B cell (primary cell): ENCODE measurements at regions not wholly inside any gene's neighbourhood (a gene's known extent, or its start where the extent isn't known, plus 50 kb on each side); places are given as distances from the start of the nearest gene placed in this dataset.

Source experiments
- ATAC-seq: fragments of 200-7000 bp; cut with Tn5 transposase; one replicate; pipeline ENCODE4 v1.10.0; 2021; ENCODE audit warnings: low read depth, mild to moderate bottlenecking, moderate number of reproducible peaks, moderate library complexity
- CTCF ChIA-PET: fragments of 350-600 bp; sonication (Branson Sonifier 250); formaldehyde crosslinking; loops from one replicate; lab custom pipeline; 2021; ENCODE audit warnings: antibody characterized with exemption, inconsistent platforms; lab: Charles Lee
- POLR2A ChIA-PET: fragments of 350-600 bp; sonication (Branson Sonifier 250); formaldehyde crosslinking; loops from one replicate; lab custom pipeline; 2021; ENCODE audit warnings: antibody characterized with exemption; lab: Charles Lee
- DNase-seq: peaks from one replicate; pipeline ENCODE4 v3.0.0; 2013
- H2AFZ ChIP-seq: 2 replicates; pipeline ENCODE4 v1.6.1; 2012; ENCODE audit warnings: mild to moderate bottlenecking, low read depth, low read length; ENCODE audit not compliant: insufficient read depth, poor library complexity, severe bottlenecking
- H3K27ac ChIP-seq, 2 donors: 1 replicate in 1 of 2; 2 replicates in 1 of 2; pipeline ENCODE4 v1.5.1; 2012 to 2013; ENCODE audit warnings: low read length in 2 of 2, mild to moderate bottlenecking in 2 of 2, moderate library complexity in 1 of 2
- H3K27me3 ChIP-seq, 4 experiments: fragments of 200-600 bp in 1 of 4; sonication (generic) in 1 of 4; replicated peaks in 1 of 4; 1 replicate in 2 of 4; 2 replicates in 2 of 4; pipeline versions ENCODE4 v1.6.1 to v1.7.0; 2013 to 2016; ENCODE audit warnings: low read length in 3 of 4, mild to moderate bottlenecking in 2 of 4, mixed read lengths in 1 of 4, moderate library complexity in 1 of 4; ENCODE audit not compliant: insufficient read depth in 4 of 4, control insufficient read depth in 3 of 4; ENCODE audit errors: control extremely low read depth in 1 of 4
- H3K36me3 ChIP-seq, 2 experiments: replicated peaks in 1 of 2; 1 replicate in 1 of 2; 2 replicates in 1 of 2; pipeline versions ENCODE4 v1.6.1 to v1.7.1; 2013; ENCODE audit warnings: low read length in 1 of 2; ENCODE audit not compliant: insufficient read depth in 2 of 2, control insufficient read depth in 1 of 2; ENCODE audit errors: control extremely low read depth in 1 of 2, extremely low read depth in 1 of 2
- H3K4me1 ChIP-seq, 2 donors: fragments of 200-600 bp in 1 of 2; sonication (generic) in 1 of 2; 1 replicate in 1 of 2; 2 replicates in 1 of 2; pipeline versions ENCODE4 v1.5.1 to v1.6.1; 2013 to 2017; ENCODE audit warnings: low read length in 2 of 2; ENCODE audit not compliant: control insufficient read depth in 2 of 2, insufficient read depth in 2 of 2
- H3K4me2 ChIP-seq: replicated peaks from 2 replicates; pipeline ENCODE3; 2012; ENCODE audit warnings: mild to moderate bottlenecking, low read depth, low read length; ENCODE audit not compliant: poor library complexity, severe bottlenecking
- H3K4me3 ChIP-seq, 5 experiments: fragments of 200-600 bp in 1 of 5; sonication (generic) in 1 of 5; 1 replicate in 3 of 5; 2 replicates in 2 of 5; pipeline versions ENCODE4 v1.5.1 to v1.7.0; 2011 to 2016; ENCODE audit warnings: low read length in 4 of 5, mild to moderate bottlenecking in 4 of 5, low read depth in 2 of 5, control low read depth in 1 of 5, moderate library complexity in 1 of 5; ENCODE audit not compliant: insufficient read depth in 1 of 5; ENCODE audit errors: control extremely low read depth in 1 of 5, extremely low read depth in 1 of 5
- H3K79me2 ChIP-seq: fragments of 200-600 bp; sonication (generic); one replicate; pipeline ENCODE4 v1.6.0; 2016; ENCODE audit warnings: low read length; ENCODE audit not compliant: control insufficient read depth, insufficient read depth
- H3K9ac ChIP-seq: fragments of 200-600 bp; sonication (generic); 2 replicates; pipeline ENCODE4 v1.6.1; 2017; ENCODE audit warnings: mild to moderate bottlenecking, low read length, moderate library complexity
- H3K9me3 ChIP-seq, 3 donors: one replicate each; pipeline versions ENCODE4 v1.6.1 to v1.7.1; 2013; ENCODE audit warnings: low read length in 2 of 3; ENCODE audit not compliant: control insufficient read depth in 2 of 3, insufficient read depth in 1 of 3; ENCODE audit errors: control extremely low read depth in 1 of 3
- H4K20me1 ChIP-seq: 2 replicates; pipeline ENCODE4 v1.6.0; 2012; ENCODE audit warnings: mild to moderate bottlenecking, low read length; ENCODE audit not compliant: insufficient read depth, control insufficient read depth, poor library complexity, severe bottlenecking
- H3K27ac Mint-ChIP-seq: one replicate; pipeline ENCODE4 v1.8.0; 2021; ENCODE audit warnings: mixed read lengths
- H3K27me3 Mint-ChIP-seq: one replicate; pipeline ENCODE4 v1.8.0; 2021; ENCODE audit warnings: mixed read lengths
- H3K4me1 Mint-ChIP-seq: one replicate; pipeline ENCODE4 v1.8.0; 2021; ENCODE audit warnings: mixed read lengths
- H3K4me3 Mint-ChIP-seq: one replicate; pipeline ENCODE4 v1.8.0; 2021; ENCODE audit warnings: mixed read lengths
- H3K9me3 Mint-ChIP-seq: one replicate; pipeline ENCODE4 v1.8.0; 2022; ENCODE audit warnings: mixed read lengths; ENCODE audit not compliant: insufficient read depth
- EZH2 ChIP-seq: IDR thresholded peaks from 2 replicates; pipeline ENCODE4 v1.6.1; 2012; ENCODE audit warnings: borderline replicate concordance, low read depth, mild to moderate bottlenecking, moderate library complexity, low read length; ENCODE audit not compliant: insufficient read depth, poor library complexity, severe bottlenecking
- WGBS: methylation state at CpG from one replicate; pipeline ENCODE4 v1.1.5; 2013; ENCODE audit warnings: missing lambda C conversion rate; ENCODE audit not compliant: insufficient coverage; 5-methylcytosine and 5-hydroxymethylcytosine counted together
- intact Hi-C: fragments of 100-400 bp; cut with micrococcal nuclease; formaldehyde crosslinking; loops from one replicate; pipeline ENCODE4 v1.10.0; 2022
- TF ChIP-seq, protein P1 (sequence below): fragments of 200-600 bp; IDR thresholded peaks from one replicate; pipeline ENCODE4 v1.8.0; 2022; ENCODE audit warnings: antibody characterized with exemption, mild to moderate bottlenecking

DNA sequence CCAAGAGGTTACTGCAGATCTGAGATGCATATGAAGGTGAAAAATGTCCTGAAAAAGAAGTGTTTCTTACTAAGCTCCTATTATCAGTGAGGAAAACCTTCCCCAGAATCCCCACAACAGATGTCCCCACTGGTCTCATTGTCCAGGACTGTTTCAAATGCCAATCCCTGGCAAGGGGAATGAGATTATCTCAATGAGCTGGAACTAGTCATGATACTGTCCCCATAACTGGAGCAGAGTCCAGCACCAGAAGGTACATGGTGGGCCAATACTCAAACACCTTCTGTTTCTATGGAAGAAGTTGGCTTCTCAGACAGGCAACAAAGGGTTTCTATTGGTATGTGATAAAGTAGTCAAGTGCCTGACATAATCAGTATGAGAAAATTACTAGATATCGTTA is 221.1 kb upstream of the TLL1 start:
- H3K4me1 Mint-ChIP-seq = no peaks in the 10 kb centered on the region
- H3K27me3 Mint-ChIP-seq = no peaks in the 10 kb centered on the region
- Histone ChIP-seq H3K36me3 (no peaks in the 10 kb centered on the region), H3K9ac (no peak overlapping the region), H3K79me2 (no peaks in the 10 kb centered on the region), H3K27ac (no peak overlapping the region), H3K4me3 (no peak overlapping the region), H3K4me2 (no peak overlapping the region), H2AFZ (no peak overlapping the region), H3K9me3 (no peaks in the 10 kb centered on the region), H3K27me3 (no peaks in the 10 kb centered on the region), H3K4me1 (no peaks in the 10 kb centered on the region), H4K20me1 (no peaks in the 10 kb centered on the region)
- no peak overlapping the region for H3K4me3 Mint-ChIP-seq
- intact Hi-C loops = no loop called here
- H3K27ac Mint-ChIP-seq = no peak overlapping the region
- CTCF ChIA-PET = no interaction called here
- ATAC-seq (no peak), DNase-seq (no peak)
- POLR2A ChIA-PET = no interaction called here
- TF ChIP-seq, protein P1, sequence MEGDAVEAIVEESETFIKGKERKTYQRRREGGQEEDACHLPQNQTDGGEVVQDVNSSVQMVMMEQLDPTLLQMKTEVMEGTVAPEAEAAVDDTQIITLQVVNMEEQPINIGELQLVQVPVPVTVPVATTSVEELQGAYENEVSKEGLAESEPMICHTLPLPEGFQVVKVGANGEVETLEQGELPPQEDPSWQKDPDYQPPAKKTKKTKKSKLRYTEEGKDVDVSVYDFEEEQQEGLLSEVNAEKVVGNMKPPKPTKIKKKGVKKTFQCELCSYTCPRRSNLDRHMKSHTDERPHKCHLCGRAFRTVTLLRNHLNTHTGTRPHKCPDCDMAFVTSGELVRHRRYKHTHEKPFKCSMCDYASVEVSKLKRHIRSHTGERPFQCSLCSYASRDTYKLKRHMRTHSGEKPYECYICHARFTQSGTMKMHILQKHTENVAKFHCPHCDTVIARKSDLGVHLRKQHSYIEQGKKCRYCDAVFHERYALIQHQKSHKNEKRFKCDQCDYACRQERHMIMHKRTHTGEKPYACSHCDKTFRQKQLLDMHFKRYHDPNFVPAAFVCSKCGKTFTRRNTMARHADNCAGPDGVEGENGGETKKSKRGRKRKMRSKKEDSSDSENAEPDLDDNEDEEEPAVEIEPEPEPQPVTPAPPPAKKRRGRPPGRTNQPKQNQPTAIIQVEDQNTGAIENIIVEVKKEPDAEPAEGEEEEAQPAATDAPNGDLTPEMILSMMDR = no peak
- no peak for TF ChIP-seq EZH2
- no CpG with 5 or more reads among the region's 1 CpG for WGBS
- H3K9me3 Mint-ChIP-seq = peaks cover 5% of the 10 kb centered on the region

DNA sequence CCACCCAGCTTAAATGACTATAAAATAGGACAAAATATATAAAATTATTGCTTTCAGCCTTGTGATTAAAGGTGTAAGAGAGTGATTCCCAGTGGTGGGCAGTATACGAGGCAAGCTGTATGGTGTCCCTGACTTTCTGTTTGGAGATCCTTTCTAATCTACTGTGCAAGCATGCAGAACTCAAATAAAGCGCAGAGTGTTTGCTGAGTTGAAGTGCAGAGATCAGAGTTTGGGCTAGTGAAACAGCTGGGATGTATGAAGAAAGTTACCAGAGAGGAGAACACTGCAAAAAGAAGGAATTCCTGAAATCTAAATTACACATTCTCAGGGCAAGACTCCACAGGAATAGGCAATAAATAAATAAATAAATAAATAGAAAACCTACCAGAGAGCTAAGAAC is 218.5 kb upstream of the TLL1 start:
- Mint-ChIP-seq H3K27ac (no peak overlapping the region), H3K4me1 (no peaks in the 10 kb centered on the region), H3K27me3 (no peaks in the 10 kb centered on the region), H3K9me3 (no peaks in the 10 kb centered on the region), H3K4me3 (no peak overlapping the region)
- intact Hi-C loops = no loop called here
- no peak overlapping the region for H3K4me2 ChIP-seq
- no peak for DNase-seq
- H3K4me3 ChIP-seq = no peak overlapping the region
- no peak for ATAC-seq
- TF ChIP-seq EZH2 = no peak
- TF ChIP-seq, protein P1 = no peak
- no peaks in the 10 kb centered on the region for H4K20me1 ChIP-seq
- H3K36me3 ChIP-seq = no peaks in the 10 kb centered on the region
- H2AFZ ChIP-seq = no peak overlapping the region
- WGBS = no CpG with 5 or more reads among the region's 2 CpGs
- no peaks in the 10 kb centered on the region for H3K9me3 ChIP-seq
- H3K4me1 ChIP-seq = no peaks in the 10 kb centered on the region
- ChIA-PET POLR2A (no interaction called here), CTCF (no interaction called here)
- no peak overlapping the region for H3K27ac ChIP-seq
- H3K79me2 ChIP-seq = no peaks in the 10 kb centered on the region
- H3K27me3 ChIP-seq = no peaks in the 10 kb centered on the region
- no peak overlapping the region for H3K9ac ChIP-seq
